DOHH2 (cell line): ENCODE measurements at regions not wholly inside any gene's neighbourhood (a gene's known extent, or its start where the extent isn't known, plus 50 kb on each side); places are given as distances from the start of the nearest gene placed in this dataset.

ENCODE experiments used
- H3F3A ChIP-seq: fragments of 200-600 bp; sonication (generic), shearing (Covaris generic); 2 replicates; pipeline ENCODE4 v1.6.0; 2016; ENCODE audit warnings: antibody characterized with exemption, mild to moderate bottlenecking; ENCODE audit not compliant: control insufficient read depth, insufficient read depth
- H3K27ac ChIP-seq: fragments of 200-600 bp; sonication (generic); 2 replicates; pipeline ENCODE4 v1.5.1; 2014; ENCODE audit warnings: low read depth, mild to moderate bottlenecking, low read length, moderate library complexity
- H3K27me3 ChIP-seq: fragments of 200-600 bp; sonication (generic); 2 replicates; pipeline ENCODE4 v1.6.1; 2014; ENCODE audit warnings: mild to moderate bottlenecking, low read length, mixed read lengths; ENCODE audit not compliant: control insufficient read depth
- H3K36me3 ChIP-seq: fragments of 200-600 bp; sonication (generic); 2 replicates; pipeline ENCODE4 v1.6.1; 2014; ENCODE audit warnings: mild to moderate bottlenecking, low read length, moderate library complexity, mixed read lengths; ENCODE audit not compliant: control insufficient read depth
- H3K4me1 ChIP-seq: fragments of 200-600 bp; sonication (generic); 2 replicates; pipeline ENCODE4 v1.6.1; 2014; ENCODE audit warnings: mild to moderate bottlenecking, low read length, mixed read lengths; ENCODE audit not compliant: control insufficient read depth
- H3K4me2 ChIP-seq: fragments of 200-600 bp; sonication (generic); 2 replicates; pipeline ENCODE4 v1.6.0; 2014; ENCODE audit warnings: mild to moderate bottlenecking, low read length, moderate library complexity
- H3K4me3 ChIP-seq: fragments of 200-600 bp; sonication (generic); 2 replicates; pipeline ENCODE4 v1.5.1; 2014; ENCODE audit warnings: mild to moderate bottlenecking, low read length, mixed read lengths
- H3K79me2 ChIP-seq: fragments of 200-600 bp; sonication (generic); 2 replicates; pipeline ENCODE4 v1.6.1; 2014; ENCODE audit warnings: mild to moderate bottlenecking, low read length, mixed read lengths; ENCODE audit not compliant: control insufficient read depth
- H3K9me2 ChIP-seq: fragments of 200-600 bp; sonication (generic); replicated peaks from 2 replicates; pipeline ENCODE4 v1.6.1; 2014; ENCODE audit warnings: mild to moderate bottlenecking, low read length, mixed read lengths; ENCODE audit not compliant: control insufficient read depth
- H3K9me3 ChIP-seq: fragments of 200-600 bp; sonication (generic); 2 replicates; pipeline ENCODE4 v1.6.1; 2014; ENCODE audit warnings: antibody characterized with exemption, low read length, mixed read lengths; ENCODE audit not compliant: control insufficient read depth, insufficient read depth
- H4K20me1 ChIP-seq: fragments of 200-600 bp; sonication (generic); 2 replicates; pipeline ENCODE4 v1.6.0; 2014; ENCODE audit warnings: low read depth, mild to moderate bottlenecking, antibody characterized with exemption, low read length, moderate library complexity; ENCODE audit not compliant: control insufficient read depth, insufficient read depth
- CTCF ChIP-seq: fragments of 200-600 bp; sonication (generic); IDR thresholded peaks from one replicate; pipeline ENCODE4 v1.5.1; 2014; ENCODE audit warnings: antibody characterized with exemption, mild to moderate bottlenecking, low read depth, low read length; ENCODE audit not compliant: poor library complexity, severe bottlenecking
- EZH2phosphoT487 ChIP-seq: fragments of 200-600 bp; sonication (generic); IDR thresholded peaks from 2 replicates; pipeline ENCODE4 v1.6.1; 2017; ENCODE audit warnings: borderline replicate concordance, mild to moderate bottlenecking, antibody characterized with exemption, low read length, moderate library complexity, mixed read lengths

- Histone ChIP-seq H3K9me2 (no peaks in the 10 kb centered on the region), H3K4me3 (no peak overlapping the region), H3K4me2 (no peak overlapping the region), H3F3A (no peaks in the 10 kb centered on the region), H3K79me2 (no peaks in the 10 kb centered on the region), H3K27ac (no peak overlapping the region), H3K36me3 (no peaks in the 10 kb centered on the region), H4K20me1 (no peaks in the 10 kb centered on the region), H3K9me3 (no peaks in the 10 kb centered on the region), H3K27me3 (no peaks in the 10 kb centered on the region), H3K4me1 (no peaks in the 10 kb centered on the region)
- no peak for TF ChIP-seq EZH2phosphoT487
- no peak for TF ChIP-seq CTCF
Measured at GRCh38 chr14:39626589-39627576, 194.7 kb upstream of the FBXO33 start.

- Histone ChIP-seq H3K36me3 (no peaks in the 10 kb centered on the region), H3K9me2 (no peaks in the 10 kb centered on the region), H3K27me3 (no peaks in the 10 kb centered on the region), H3F3A (no peaks in the 10 kb centered on the region), H3K9me3 (no peaks in the 10 kb centered on the region), H3K27ac (no peak overlapping the region), H3K4me2 (no peak overlapping the region), H4K20me1 (no peaks in the 10 kb centered on the region), H3K79me2 (no peaks in the 10 kb centered on the region), H3K4me1 (no peaks in the 10 kb centered on the region), H3K4me3 (no peak overlapping the region)
- TF ChIP-seq CTCF = no peak
Measured at GRCh38 chr14:39621678-39622077, 189.4 kb upstream of the FBXO33 start.

- Histone ChIP-seq H3K79me2 (no peaks in the 10 kb centered on the region), H3K4me2 (no peak overlapping the region), H3K4me3 (no peak overlapping the region), H3K4me1 (no peaks in the 10 kb centered on the region), H3K27me3 (no peaks in the 10 kb centered on the region), H3K9me2 (no peaks in the 10 kb centered on the region), H4K20me1 (no peaks in the 10 kb centered on the region), H3K36me3 (no peaks in the 10 kb centered on the region), H3K27ac (no peak overlapping the region), H3F3A (no peaks in the 10 kb centered on the region), H3K9me3 (no peaks in the 10 kb centered on the region)
- TF ChIP-seq CTCF (no peak), EZH2phosphoT487 (no peak)
Measured at GRCh38 chr14:39621223-39621622, 189.0 kb upstream of the FBXO33 start.
